M059J (cell line): ENCODE measurements at regions not wholly inside any gene's neighbourhood (a gene's known extent, or its start where the extent isn't known, plus 50 kb on each side); places are given as distances from the start of the nearest gene placed in this dataset.
A peak's percentile ranks its signal among the peaks of the same experiment; 100 is the strongest.
"Not testable (repeated sequence)": the region's sequence is repeated elsewhere in the genome, so short reads cannot be mapped to it uniquely, and the experiment has no call there.

Experiments
- DNase-seq: peaks from one replicate; pipeline ENCODE4 v3.0.0-alpha.2; 2012; ENCODE audit warnings: low read depth

GRCh38 chr3:197406266-197406665, 107.9 kb upstream of the DLG1 start:
- no peak for DNase-seq

- DNase-seq = no peak
Observed at GRCh38 chr3:197404754-197405153, 106.3 kb upstream of the DLG1 start.

- DNase-seq = no peak
Observed at GRCh38 chr3:197404030-197404429, 105.6 kb upstream of the DLG1 start.

GRCh38 chr3:197402401-197402800, 104.0 kb upstream of the DLG1 start:
- DNase-seq = not testable (repeated sequence)

- DNase-seq = no peak
Observed at GRCh38 chr3:197399486-197399885, 101.1 kb upstream of the DLG1 start.

- DNase-seq = no peak
Observed at GRCh38 chr3:197398286-197398878, 100.0 kb upstream of the DLG1 start.

GRCh38 chr3:197397838-197398237, 99.4 kb upstream of the DLG1 start:
- no peak for DNase-seq

- DNase-seq = peak; percentile 100
Observed at GRCh38 chr3:197394464-197395321, 96.3 kb upstream of the DLG1 start.

GRCh38 chr3:197394126-197394463, 95.7 kb upstream of the DLG1 start:
- DNase-seq = not testable (repeated sequence)

- no peak for DNase-seq
Observed at GRCh38 chr3:197393711-197394110, 95.3 kb upstream of the DLG1 start.

- DNase-seq = peak; percentile 64
Observed at GRCh38 chr3:197392961-197393360, 94.5 kb upstream of the DLG1 start.

GRCh38 chr3:197381371-197381770, 83.0 kb upstream of the DLG1 start:
- no peak for DNase-seq

GRCh38 chr3:197380786-197381185, 82.4 kb upstream of the DLG1 start:
- peak; percentile 63 for DNase-seq

GRCh38 chr3:197378985-197379718, 80.7 kb upstream of the DLG1 start:
- no peak for DNase-seq

- DNase-seq = no peak
Observed at GRCh38 chr3:197376735-197377555, 78.5 kb upstream of the DLG1 start.

GRCh38 chr3:197376020-197376419, 77.6 kb upstream of the DLG1 start:
- DNase-seq = peak; percentile 55

GRCh38 chr3:197375001-197375441, 76.6 kb upstream of the DLG1 start:
- no peak for DNase-seq

GRCh38 chr3:197373096-197373495, 74.7 kb upstream of the DLG1 start:
- no peak for DNase-seq

- DNase-seq = peak; percentile 93
Observed at GRCh38 chr3:197372047-197372661, 73.7 kb upstream of the DLG1 start.

- no peak for DNase-seq
Observed at GRCh38 chr3:197371591-197372046, 73.2 kb upstream of the DLG1 start.

GRCh38 chr3:197369545-197369944, 71.1 kb upstream of the DLG1 start:
- no peak for DNase-seq
